HL-60 (cell line): ENCODE measurements at regions not wholly inside any gene's neighbourhood (a gene's known extent, or its start where the extent isn't known, plus 50 kb on each side); places are given as distances from the start of the nearest gene placed in this dataset.

Experiments
- CTCF ChIP-seq: IDR thresholded peaks from one replicate; pipeline ENCODE4 v1.5.1; 2011; ENCODE audit warnings: low read length, control low read depth, inconsistent platforms; ENCODE audit not compliant: insufficient read depth
- REST ChIP-seq: IDR thresholded peaks from 2 replicates; pipeline ENCODE4 v1.6.1; 2012; ENCODE audit warnings: low read depth; ENCODE audit not compliant: insufficient replicate concordance

- no peak for TF ChIP-seq CTCF
- TF ChIP-seq REST = no peak
These were observed 506.2 kb upstream of the ZFHX3 start for GRCh38 chr16:73553941-73554660.
